ENCODE measurements at regions not wholly inside any gene's neighbourhood (a gene's known extent, or its start where the extent isn't known, plus 50 kb on each side); places are given as distances from the start of the nearest gene placed in this dataset.

DNA sequence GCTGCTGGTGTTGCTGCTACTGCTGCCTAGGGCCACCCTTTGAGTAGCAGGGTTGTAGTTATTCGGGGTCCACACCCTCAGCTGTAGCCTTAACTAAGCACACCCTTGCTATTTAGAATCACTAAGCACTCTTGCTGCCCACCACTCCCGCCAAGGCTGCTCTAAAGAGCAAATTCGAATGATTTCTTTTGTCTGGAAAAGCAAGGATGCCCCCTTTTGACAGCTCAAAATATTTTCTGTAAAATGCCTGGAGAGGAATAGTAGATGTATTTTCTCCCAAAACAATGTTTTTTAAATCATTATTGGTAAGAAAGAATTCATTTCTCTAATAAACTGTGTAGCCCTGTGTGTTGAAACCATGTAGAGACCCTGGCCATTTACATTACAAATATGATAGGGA, 80.8 kb upstream of the PAPOLG start:
- CTCF ChIA-PET, result interaction anchor here (0.6 to 4.6 kb wide), 33 partner anchors 10 to 342 kb away, joined by 3 to 31 read pairs (median 5); partner anchors contain the start of gene PEX13

GRCh38 chr2:60676706-60677330, 79.2 kb upstream of the PAPOLG start:
- H3K4me3 ChIP-seq (ENCODE audit: low read depth, low read length), result no peak overlapping the region
- no peaks in the 10 kb centered on the region for H3K9me3 ChIP-seq (ENCODE audit: control insufficient read depth, insufficient read depth, low read depth, low read length)
- no peaks in the 10 kb centered on the region for H3K4me1 ChIP-seq (ENCODE audit: control insufficient read depth, insufficient read depth, low read length)
- ChIA-PET POLR2A (no interaction called here), CTCF (interaction anchor here (0.6 to 4.6 kb wide), 12 partner anchors 9 to 1919 kb away, joined by 3 to 31 read pairs (median 4); no protein-coding TSS in a partner anchor)
- H3K36me3 ChIP-seq (ENCODE audit: control insufficient read depth in 2 of 2, insufficient read depth in 1 of 2, low read length in 2 of 2), result no peaks in the 10 kb centered on the region
- no peak overlapping the region for H3K27ac ChIP-seq (ENCODE audit: extremely low read depth, low read depth, low read length)
- TF ChIP-seq, protein P1, sequence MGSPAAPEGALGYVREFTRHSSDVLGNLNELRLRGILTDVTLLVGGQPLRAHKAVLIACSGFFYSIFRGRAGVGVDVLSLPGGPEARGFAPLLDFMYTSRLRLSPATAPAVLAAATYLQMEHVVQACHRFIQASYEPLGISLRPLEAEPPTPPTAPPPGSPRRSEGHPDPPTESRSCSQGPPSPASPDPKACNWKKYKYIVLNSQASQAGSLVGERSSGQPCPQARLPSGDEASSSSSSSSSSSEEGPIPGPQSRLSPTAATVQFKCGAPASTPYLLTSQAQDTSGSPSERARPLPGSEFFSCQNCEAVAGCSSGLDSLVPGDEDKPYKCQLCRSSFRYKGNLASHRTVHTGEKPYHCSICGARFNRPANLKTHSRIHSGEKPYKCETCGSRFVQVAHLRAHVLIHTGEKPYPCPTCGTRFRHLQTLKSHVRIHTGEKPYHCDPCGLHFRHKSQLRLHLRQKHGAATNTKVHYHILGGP (tag by site-specific recombination; IDR thresholded peaks at IDR 0.05), result no peak
- TF ChIP-seq ZSCAN30 (tag by site-specific recombination; IDR thresholded peaks at IDR 0.05) (no peak), ZNF747 (tag by site-specific recombination; IDR thresholded peaks at IDR 0.05) (no peak), ZNF585B (tag by site-specific recombination; IDR thresholded peaks at IDR 0.05) (no peak), ZNF114 (tag by site-specific recombination; IDR thresholded peaks at IDR 0.05) (no peak), ZNF132 (tag by site-specific recombination; IDR thresholded peaks at IDR 0.05; ENCODE audit: borderline replicate concordance) (no peak), ZNF221 (tag by site-specific recombination; IDR thresholded peaks at IDR 0.05; ENCODE audit: borderline replicate concordance) (no peak), ZNF433 (tag by site-specific recombination; IDR thresholded peaks at IDR 0.05; ENCODE audit: low read depth) (no peak), GLI2 (tag by site-specific recombination; IDR thresholded peaks at IDR 0.05; ENCODE audit: borderline replicate concordance, low read depth) (no peak), ZNF2 (tag by site-specific recombination; IDR thresholded peaks at IDR 0.05) (no peak), ZNF292 (tag by site-specific recombination; IDR thresholded peaks at IDR 0.05; ENCODE audit: borderline replicate concordance, low read depth) (no peak)
- TF ChIP-seq, protein P2, sequence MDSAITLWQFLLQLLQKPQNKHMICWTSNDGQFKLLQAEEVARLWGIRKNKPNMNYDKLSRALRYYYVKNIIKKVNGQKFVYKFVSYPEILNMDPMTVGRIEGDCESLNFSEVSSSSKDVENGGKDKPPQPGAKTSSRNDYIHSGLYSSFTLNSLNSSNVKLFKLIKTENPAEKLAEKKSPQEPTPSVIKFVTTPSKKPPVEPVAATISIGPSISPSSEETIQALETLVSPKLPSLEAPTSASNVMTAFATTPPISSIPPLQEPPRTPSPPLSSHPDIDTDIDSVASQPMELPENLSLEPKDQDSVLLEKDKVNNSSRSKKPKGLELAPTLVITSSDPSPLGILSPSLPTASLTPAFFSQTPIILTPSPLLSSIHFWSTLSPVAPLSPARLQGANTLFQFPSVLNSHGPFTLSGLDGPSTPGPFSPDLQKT (IDR thresholded peaks at IDR 0.05; ENCODE audit: borderline replicate concordance, low read depth, low read length), result no peak
- TF ChIP-seq, protein P3, sequence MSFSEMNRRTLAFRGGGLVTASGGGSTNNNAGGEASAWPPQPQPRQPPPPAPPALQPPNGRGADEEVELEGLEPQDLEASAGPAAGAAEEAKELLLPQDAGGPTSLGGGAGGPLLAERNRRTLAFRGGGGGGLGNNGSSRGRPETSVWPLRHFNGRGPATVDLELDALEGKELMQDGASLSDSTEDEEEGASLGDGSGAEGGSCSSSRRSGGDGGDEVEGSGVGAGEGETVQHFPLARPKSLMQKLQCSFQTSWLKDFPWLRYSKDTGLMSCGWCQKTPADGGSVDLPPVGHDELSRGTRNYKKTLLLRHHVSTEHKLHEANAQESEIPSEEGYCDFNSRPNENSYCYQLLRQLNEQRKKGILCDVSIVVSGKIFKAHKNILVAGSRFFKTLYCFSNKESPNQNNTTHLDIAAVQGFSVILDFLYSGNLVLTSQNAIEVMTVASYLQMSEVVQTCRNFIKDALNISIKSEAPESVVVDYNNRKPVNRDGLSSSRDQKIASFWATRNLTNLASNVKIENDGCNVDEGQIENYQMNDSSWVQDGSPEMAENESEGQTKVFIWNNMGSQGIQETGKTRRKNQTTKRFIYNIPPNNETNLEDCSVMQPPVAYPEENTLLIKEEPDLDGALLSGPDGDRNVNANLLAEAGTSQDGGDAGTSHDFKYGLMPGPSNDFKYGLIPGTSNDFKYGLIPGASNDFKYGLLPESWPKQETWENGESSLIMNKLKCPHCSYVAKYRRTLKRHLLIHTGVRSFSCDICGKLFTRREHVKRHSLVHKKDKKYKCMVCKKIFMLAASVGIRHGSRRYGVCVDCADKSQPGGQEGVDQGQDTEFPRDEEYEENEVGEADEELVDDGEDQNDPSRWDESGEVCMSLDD (tag by site-specific recombination; IDR thresholded peaks at IDR 0.05), result no peak
- TF ChIP-seq, protein P4, sequence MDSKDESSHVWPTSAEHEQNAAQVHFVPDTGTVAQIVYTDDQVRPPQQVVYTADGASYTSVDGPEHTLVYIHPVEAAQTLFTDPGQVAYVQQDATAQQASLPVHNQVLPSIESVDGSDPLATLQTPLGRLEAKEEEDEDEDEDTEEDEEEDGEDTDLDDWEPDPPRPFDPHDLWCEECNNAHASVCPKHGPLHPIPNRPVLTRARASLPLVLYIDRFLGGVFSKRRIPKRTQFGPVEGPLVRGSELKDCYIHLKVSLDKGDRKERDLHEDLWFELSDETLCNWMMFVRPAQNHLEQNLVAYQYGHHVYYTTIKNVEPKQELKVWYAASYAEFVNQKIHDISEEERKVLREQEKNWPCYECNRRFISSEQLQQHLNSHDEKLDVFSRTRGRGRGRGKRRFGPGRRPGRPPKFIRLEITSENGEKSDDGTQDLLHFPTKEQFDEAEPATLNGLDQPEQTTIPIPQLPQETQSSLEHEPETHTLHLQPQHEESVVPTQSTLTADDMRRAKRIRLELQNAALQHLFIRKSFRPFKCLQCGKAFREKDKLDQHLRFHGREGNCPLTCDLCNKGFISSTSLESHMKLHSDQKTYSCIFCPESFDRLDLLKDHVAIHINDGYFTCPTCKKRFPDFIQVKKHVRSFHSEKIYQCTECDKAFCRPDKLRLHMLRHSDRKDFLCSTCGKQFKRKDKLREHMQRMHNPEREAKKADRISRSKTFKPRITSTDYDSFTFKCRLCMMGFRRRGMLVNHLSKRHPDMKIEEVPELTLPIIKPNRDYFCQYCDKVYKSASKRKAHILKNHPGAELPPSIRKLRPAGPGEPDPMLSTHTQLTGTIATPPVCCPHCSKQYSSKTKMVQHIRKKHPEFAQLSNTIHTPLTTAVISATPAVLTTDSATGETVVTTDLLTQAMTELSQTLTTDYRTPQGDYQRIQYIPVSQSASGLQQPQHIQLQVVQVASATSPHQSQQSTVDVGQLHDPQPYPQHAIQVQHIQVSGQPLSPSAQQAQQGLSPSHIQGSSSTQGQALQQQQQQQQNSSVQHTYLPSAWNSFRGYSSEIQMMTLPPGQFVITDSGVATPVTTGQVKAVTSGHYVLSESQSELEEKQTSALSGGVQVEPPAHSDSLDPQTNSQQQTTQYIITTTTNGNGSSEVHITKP (tag by site-specific recombination; IDR thresholded peaks at IDR 0.05), result no peak

More for the DNA sequence above, 80.8 kb upstream of the PAPOLG start:
- Histone ChIP-seq H3K4me1 (ENCODE audit: control insufficient read depth, insufficient read depth, low read length) (no peaks in the 10 kb centered on the region), H3K9me3 (ENCODE audit: control insufficient read depth, insufficient read depth, low read depth, low read length) (no peaks in the 10 kb centered on the region), H3K4me3 (ENCODE audit: low read depth, low read length) (no peak overlapping the region), H3K27ac (ENCODE audit: extremely low read depth, low read depth, low read length) (no peak overlapping the region), H3K36me3 (ENCODE audit: control insufficient read depth in 2 of 2, insufficient read depth in 1 of 2, low read length in 2 of 2) (no peaks in the 10 kb centered on the region)
- TF ChIP-seq GLI2 (tag by site-specific recombination; IDR thresholded peaks at IDR 0.05; ENCODE audit: borderline replicate concordance, low read depth) (no peak), ZNF398 (tag by site-specific recombination; IDR thresholded peaks at IDR 0.05) (no peak), ZNF621 (tag by site-specific recombination; IDR thresholded peaks at IDR 0.05) (no peak), ZNF629 (tag by site-specific recombination; IDR thresholded peaks at IDR 0.05) (no peak), ZBTB17 (tag by site-specific recombination; IDR thresholded peaks at IDR 0.05) (no peak), ZNF664 (tag by site-specific recombination; IDR thresholded peaks at IDR 0.05) (no peak), SALL2 (tag by site-specific recombination; IDR thresholded peaks at IDR 0.05; ENCODE audit: borderline replicate concordance) (no peak)
- TF ChIP-seq, protein P5, sequence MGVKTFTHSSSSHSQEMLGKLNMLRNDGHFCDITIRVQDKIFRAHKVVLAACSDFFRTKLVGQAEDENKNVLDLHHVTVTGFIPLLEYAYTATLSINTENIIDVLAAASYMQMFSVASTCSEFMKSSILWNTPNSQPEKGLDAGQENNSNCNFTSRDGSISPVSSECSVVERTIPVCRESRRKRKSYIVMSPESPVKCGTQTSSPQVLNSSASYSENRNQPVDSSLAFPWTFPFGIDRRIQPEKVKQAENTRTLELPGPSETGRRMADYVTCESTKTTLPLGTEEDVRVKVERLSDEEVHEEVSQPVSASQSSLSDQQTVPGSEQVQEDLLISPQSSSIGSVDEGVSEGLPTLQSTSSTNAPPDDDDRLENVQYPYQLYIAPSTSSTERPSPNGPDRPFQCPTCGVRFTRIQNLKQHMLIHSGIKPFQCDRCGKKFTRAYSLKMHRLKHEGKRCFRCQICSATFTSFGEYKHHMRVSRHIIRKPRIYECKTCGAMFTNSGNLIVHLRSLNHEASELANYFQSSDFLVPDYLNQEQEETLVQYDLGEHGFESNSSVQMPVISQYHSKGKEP (tag by site-specific recombination; IDR thresholded peaks at IDR 0.05), result no peak
- POLR2A ChIA-PET, result no interaction called here

All from HEK293 (cell line).